H1 (cell line): ENCODE measurements at regions not wholly inside any gene's neighbourhood (a gene's known extent, or its start where the extent isn't known, plus 50 kb on each side); places are given as distances from the start of the nearest gene placed in this dataset.

Source experiments
- CTCF ChIA-PET: fragments of 300-600 bp; sonication (Branson Sonifier 250); formaldehyde crosslinking; loops from one replicate; lab custom pipeline; 2021; ENCODE audit not compliant: partially characterized antibody; lab: Charles Lee
- POLR2A ChIA-PET: fragments of 300-600 bp; sonication (Branson Sonifier 250); formaldehyde crosslinking; loops from one replicate; lab custom pipeline; 2021; ENCODE audit warnings: inconsistent platforms; ENCODE audit not compliant: partially characterized antibody; lab: Charles Lee
- DNase-seq, 2 experiments: peaks; one replicate each; pipeline versions ENCODE4 v3.0.0 to v3.0.0-alpha.2; 2010 to 2022; ENCODE audit warnings: low spot score in 2 of 2, low read depth in 1 of 2, mixed read lengths in 1 of 2
- FAIRE-seq: peaks from 2 replicates; lab custom pipeline; 2011; peaks lifted over from hg19 to GRCh38; lab: Jason Lieb, UNC
- H2AFZ ChIP-seq: 2 replicates; pipeline ENCODE4 v1.8.1; 2012; ENCODE audit warnings: low read length, inconsistent platforms
- H2AK5ac ChIP-seq: 2 replicates; pipeline ENCODE4 v1.6.1; 2013; ENCODE audit warnings: low read depth, low read length
- H2BK120ac ChIP-seq: replicated peaks from 2 replicates; pipeline ENCODE3; 2013; ENCODE audit warnings: low read depth, low read length, inconsistent platforms
- H2BK12ac ChIP-seq: 2 replicates; pipeline ENCODE4 v1.6.1; 2013; ENCODE audit warnings: low read depth, low read length
- H2BK15ac ChIP-seq: 2 replicates; pipeline ENCODE4 v1.6.1; 2013; ENCODE audit warnings: low read length
- H2BK20ac ChIP-seq: 2 replicates; pipeline ENCODE4 v1.6.1; 2013; ENCODE audit warnings: low read length
- H2BK5ac ChIP-seq: 2 replicates; pipeline ENCODE4 v1.6.1; 2013; ENCODE audit warnings: low read depth, low read length
- H3K14ac ChIP-seq: 2 replicates; pipeline ENCODE4 v1.6.1; 2013; ENCODE audit warnings: inconsistent platforms; ENCODE audit not compliant: insufficient read length
- H3K18ac ChIP-seq: 2 replicates; pipeline ENCODE4 v1.6.1; 2013; ENCODE audit warnings: low read length; ENCODE audit errors: extremely low read depth
- H3K23ac ChIP-seq: 2 replicates; pipeline ENCODE4 v1.6.1; 2013; ENCODE audit warnings: inconsistent platforms; ENCODE audit not compliant: insufficient read length
- H3K23me2 ChIP-seq: 2 replicates; pipeline ENCODE4 v1.6.1; 2013; ENCODE audit warnings: low read depth, low read length
- H3K27ac ChIP-seq: 2 replicates; pipeline ENCODE4 v1.6.1; 2011; ENCODE audit warnings: low read depth, low read length, inconsistent platforms
- H3K27me3 ChIP-seq, 4 experiments: replicated peaks in 1 of 4; 1 replicate in 1 of 4; 2 replicates in 3 of 4; pipeline versions ENCODE4 v1.6.1 to v1.8.1; 2011 to 2013; ENCODE audit warnings: low read length in 3 of 4, mild to moderate bottlenecking in 3 of 4, inconsistent platforms in 2 of 4, mixed read lengths in 2 of 4, moderate library complexity in 1 of 4; ENCODE audit not compliant: control insufficient read depth in 3 of 4, insufficient read depth in 3 of 4; ENCODE audit errors: extremely low read depth in 1 of 4
- H3K36me3 ChIP-seq, 4 experiments: 2 replicates each; pipeline versions ENCODE4 v1.6.1 to v1.8.1; 2011 to 2013; ENCODE audit warnings: mild to moderate bottlenecking in 4 of 4, low read length in 3 of 4, moderate library complexity in 2 of 4, control low read depth in 1 of 4, inconsistent platforms in 1 of 4; ENCODE audit not compliant: insufficient read depth in 4 of 4, control insufficient read depth in 2 of 4
- H3K4ac ChIP-seq: replicated peaks from 2 replicates; pipeline ENCODE3; 2013; ENCODE audit warnings: low read length, low read depth, mixed read lengths, inconsistent platforms; ENCODE audit not compliant: insufficient read length
- H3K4me1 ChIP-seq, 4 experiments: replicated peaks in 1 of 4; 1 replicate in 1 of 4; 2 replicates in 3 of 4; pipeline versions ENCODE4 v1.6.1 to v1.8.1; 2011 to 2013; ENCODE audit warnings: low read length in 3 of 4, inconsistent platforms in 2 of 4, mixed read lengths in 1 of 4; ENCODE audit not compliant: insufficient read depth in 4 of 4, control insufficient read depth in 3 of 4
- H3K4me2 ChIP-seq, 2 experiments: 2 replicates each; pipeline versions ENCODE4 v1.6.1 to v1.8.1; 2011 to 2013; ENCODE audit warnings: low read depth in 2 of 2, low read length in 2 of 2, control low read depth in 1 of 2, inconsistent platforms in 1 of 2, mild to moderate bottlenecking in 1 of 2; ENCODE audit not compliant: insufficient read depth in 1 of 2
- H3K4me3 ChIP-seq, 4 experiments: fragments of 200-600, 300-600 bp in 1 of 4; sonication (generic), shearing (Covaris generic), sonication (Bioruptor Twin) in 1 of 4; 2 replicates each; pipeline versions ENCODE4 v1.5.1 to v1.8.1; 2011 to 2016; ENCODE audit warnings: low read length in 4 of 4, low read depth in 3 of 4, control low read depth in 2 of 4, inconsistent platforms in 2 of 4, mild to moderate bottlenecking in 2 of 4, mixed read lengths in 1 of 4, moderate library complexity in 1 of 4; ENCODE audit not compliant: insufficient read depth in 2 of 4; ENCODE audit errors: extremely low read depth in 1 of 4
- H3K56ac ChIP-seq: replicated peaks from 2 replicates; pipeline ENCODE3; 2013; ENCODE audit warnings: low read depth, mild to moderate bottlenecking, mixed read lengths, low read length, inconsistent platforms; ENCODE audit not compliant: insufficient read length
- H3K79me1 ChIP-seq: 2 replicates; pipeline ENCODE4 v1.6.1; 2013; ENCODE audit warnings: low read depth, low read length, control low read depth
- H3K79me2 ChIP-seq, 2 experiments: 2 replicates each; pipeline versions ENCODE4 v1.6.1 to v1.8.1; 2012 to 2013; ENCODE audit warnings: low read length in 2 of 2, mild to moderate bottlenecking in 2 of 2, inconsistent platforms in 1 of 2; ENCODE audit not compliant: insufficient read depth in 2 of 2, control insufficient read depth in 1 of 2
- H3K9ac ChIP-seq, 4 experiments: replicated peaks in 1 of 4; 1 replicate in 1 of 4; 2 replicates in 3 of 4; pipeline versions ENCODE4 v1.6.1 to v1.8.1; 2011 to 2013; ENCODE audit warnings: low read depth in 3 of 4, low read length in 3 of 4, control low read depth in 2 of 4, mild to moderate bottlenecking in 2 of 4, moderate library complexity in 2 of 4, inconsistent platforms in 1 of 4; ENCODE audit errors: extremely low read depth in 1 of 4
- H3K9me3 ChIP-seq, 2 experiments: 2 replicates each; pipeline versions ENCODE4 v1.6.1 to v1.8.1; 2012 to 2013; ENCODE audit warnings: mild to moderate bottlenecking in 2 of 2, moderate library complexity in 2 of 2, control low read depth in 1 of 2, inconsistent platforms in 1 of 2, low read depth in 1 of 2, low read length in 1 of 2, mixed read lengths in 1 of 2; ENCODE audit not compliant: insufficient read depth in 2 of 2
- H4K20me1 ChIP-seq, 2 experiments: replicated peaks in 1 of 2; 2 replicates each; pipeline versions ENCODE3 to v1.8.1; 2011 to 2013; ENCODE audit warnings: inconsistent platforms in 2 of 2, low read length in 2 of 2, mild to moderate bottlenecking in 1 of 2; ENCODE audit not compliant: insufficient read depth in 2 of 2, control insufficient read depth in 1 of 2
- H4K5ac ChIP-seq: 2 replicates; pipeline ENCODE4 v1.6.1; 2013; ENCODE audit warnings: low read length, low read depth, mixed read lengths, inconsistent platforms; ENCODE audit not compliant: insufficient read length
- H4K8ac ChIP-seq: 2 replicates; pipeline ENCODE4 v1.8.0; 2013; ENCODE audit warnings: mild to moderate bottlenecking, moderate library complexity, low read length, inconsistent platforms; ENCODE audit not compliant: insufficient read depth; ENCODE audit errors: extremely low read depth
- H4K91ac ChIP-seq: replicated peaks from 2 replicates; pipeline ENCODE3; 2013; ENCODE audit warnings: low read length, mixed read lengths, inconsistent platforms; ENCODE audit not compliant: insufficient read length
- ATF3 ChIP-seq: IDR thresholded peaks from 2 replicates; pipeline ENCODE4 v1.6.1; 2011; ENCODE audit warnings: low read depth, mild to moderate bottlenecking, low read length; ENCODE audit not compliant: insufficient read depth
- BACH1 ChIP-seq: IDR thresholded peaks from 2 replicates; pipeline ENCODE4 v1.6.1; 2012; ENCODE audit warnings: low read length, improper control_type of control experiment
- CTBP2 ChIP-seq: IDR thresholded peaks from 2 replicates; pipeline ENCODE4 v1.7.0; 2011; ENCODE audit warnings: borderline replicate concordance, mild to moderate bottlenecking, moderate library complexity, mixed read lengths, low read length; ENCODE audit not compliant: insufficient read depth, insufficient read length
- CTCF ChIP-seq, 3 experiments: IDR thresholded peaks; 1 replicate in 2 of 3; 2 replicates in 1 of 3; pipeline versions ENCODE4 v1.5.1 to v1.6.1; 2011; ENCODE audit warnings: low read length in 3 of 3, mild to moderate bottlenecking in 3 of 3, inconsistent platforms in 2 of 3, low read depth in 1 of 3, moderate library complexity in 1 of 3; ENCODE audit not compliant: insufficient read depth in 1 of 3; ENCODE audit errors: control extremely low read depth in 1 of 3
- PHF8 ChIP-seq: fragments of 200-600 bp; sonication (generic); conservative IDR thresholded peaks from 2 replicates; pipeline ENCODE4 v1.7.1; 2012; ENCODE audit warnings: low read depth, mild to moderate bottlenecking, inconsistent platforms, low read length, moderate library complexity
- RXRA ChIP-seq: IDR thresholded peaks from 2 replicates; pipeline ENCODE4 v1.6.1; 2011; ENCODE audit warnings: low read depth, mild to moderate bottlenecking, low read length, moderate library complexity; ENCODE audit not compliant: insufficient read depth
- SAP30 ChIP-seq: fragments of 300-600 bp; sonication (generic); IDR thresholded peaks from 2 replicates; pipeline ENCODE4 v1.7.1; 2012; ENCODE audit warnings: low read length, moderate library complexity, mild to moderate bottlenecking, inconsistent platforms; ENCODE audit not compliant: insufficient read depth, insufficient replicate concordance
- TAF7 ChIP-seq: optimal IDR thresholded peaks from 2 replicates; pipeline ENCODE3; 2011; ENCODE audit warnings: low read depth, mild to moderate bottlenecking, inconsistent platforms, low read length, moderate library complexity, borderline replicate concordance
- TCF12 ChIP-seq: IDR thresholded peaks from 2 replicates; pipeline ENCODE4 v1.6.1; 2011; ENCODE audit warnings: low read depth, mild to moderate bottlenecking, low read length
- YY1 ChIP-seq: IDR thresholded peaks from 2 replicates; pipeline ENCODE4 v1.6.1; 2011; ENCODE audit warnings: low read depth, mild to moderate bottlenecking, low read length
- ZNF274 ChIP-seq: IDR thresholded peaks from 2 replicates; pipeline ENCODE4 v1.7.0; 2012; ENCODE audit warnings: low read length, borderline replicate concordance; ENCODE audit errors: extremely low read depth
- WGBS, 2 experiments: shearing (Covaris generic) in 1 of 2; methylation state at CpG; one replicate each; pipeline versions ENCODE4 v1.1.6 to v1.1.7; 2013 to 2015; ENCODE audit warnings: low lambda C conversion rate in 2 of 2, mixed read lengths in 2 of 2, inconsistent platforms in 1 of 2, low coverage in 1 of 2, missing lambda C conversion rate in 1 of 2; ENCODE audit not compliant: insufficient replicate concordance in 2 of 2, insufficient coverage in 1 of 2, insufficient read length in 1 of 2; ENCODE audit errors: extremely low coverage in 1 of 2, missing lambda C conversion rate in 1 of 2; 5-methylcytosine and 5-hydroxymethylcytosine counted together

- Histone ChIP-seq H3K9ac (no peak overlapping the region), H3K4me3 (no peak overlapping the region), H3K14ac (no peak overlapping the region), H3K27ac (no peak overlapping the region), H3K79me2 (no peaks in the 10 kb centered on the region), H2BK20ac (no peak overlapping the region), H4K91ac (no peak overlapping the region), H3K4ac (no peak overlapping the region), H2AFZ (no peak overlapping the region), H4K5ac (no peak overlapping the region), H2AK5ac (no peak overlapping the region), H3K79me1 (no peaks in the 10 kb centered on the region), H3K9me3 (no peaks in the 10 kb centered on the region), H4K20me1 (no peaks in the 10 kb centered on the region), H4K8ac (no peak overlapping the region), H3K4me2 (no peak overlapping the region), H2BK5ac (no peak overlapping the region), H3K27me3 (no peaks in the 10 kb centered on the region; a peak in 1 of 7 replicates), H3K4me1 (no peaks in the 10 kb centered on the region), H2BK120ac (no peak overlapping the region), H3K56ac (no peak overlapping the region), H3K23me2 (no peaks in the 10 kb centered on the region), H2BK12ac (no peak overlapping the region), H3K23ac (no peak overlapping the region), H2BK15ac (no peak overlapping the region), H3K18ac (no peak overlapping the region), H3K36me3 (no peaks in the 10 kb centered on the region)
- POLR2A ChIA-PET = no interaction called here
- no peak for FAIRE-seq
- CTCF ChIA-PET = interaction anchor here (0.8 to 1.8 kb wide), 2 partner anchors 19 to 26 kb away, joined by 3 to 5 read pairs; no protein-coding TSS in a partner anchor
- TF ChIP-seq SAP30 (no peak), YY1 (no peak), RXRA (no peak), CTBP2 (no peak), BACH1 (no peak), PHF8 (no peak), CTCF (IDR thresholded peaks at IDR 0.05; ENCODE audit: control extremely low read depth in 1 of 3, insufficient read depth in 1 of 3, low read depth in 1 of 3, low read length in 3 of 3) (no peak), TCF12 (no peak), ZNF274 (no peak), ATF3 (no peak), TAF7 (no peak)
- no peak for DNase-seq
- WGBS, 2 experiments = 88% methylated on average over 5 of the region's 5 CpGs; no CpG with 5 or more reads in 1 of the 2 experiments
Observed at GRCh38 chr6:11335826-11336225, 103.4 kb upstream of the NEDD9 start.
